ENCODE measurements at regions not wholly inside any gene's neighbourhood (a gene's known extent, or its start where the extent isn't known, plus 50 kb on each side); places are given as distances from the start of the nearest gene placed in this dataset.
"Not testable (repeated sequence)": the region's sequence is repeated elsewhere in the genome, so short reads cannot be mapped to it uniquely, and the experiment has no call there.

- TF ChIP-seq ZBTB40 (IDR thresholded peaks at IDR 0.05) = no peak
- TF ChIP-seq ZBTB40 (CRISPR knock-in tag; IDR thresholded peaks at IDR 0.05) = no peak
Measured at GRCh38 chr7:33796538-33796937, 108.8 kb upstream of the BMPER start (continued).

- H3K36me3 ChIP-seq (replicated peaks in 1 of 2; ENCODE audit: control insufficient read depth in 1 of 2, insufficient read depth in 2 of 2, low read length in 2 of 2); DNase-seq (ENCODE audit: low spot score); H3K9ac ChIP-seq (ENCODE audit: insufficient read depth, low read depth, low read length); in situ Hi-C loops (cut with HindIII; ENCODE audit: extremely low pct_ligation_motif_present, low pct_unique_long_range_greater_than_20kb); H3K79me2 ChIP-seq (ENCODE audit: insufficient read depth, low read length); BruUV-seq (replicated peaks); H3K4me2 ChIP-seq (ENCODE audit: low read depth, low read length); CTCF ChIA-PET (ENCODE audit: low intra/inter-chr PET ratio, low total read pairs); H3K9me3 ChIP-seq (ENCODE audit: low read length); ATAC-seq; H4K20me1 ChIP-seq (ENCODE audit: insufficient read depth, low read length); POLR2A ChIA-PET; FAIRE-seq; H3K4me3 ChIP-seq (replicated peaks in 1 of 3; ENCODE audit: insufficient read depth in 1 of 3, low read depth in 2 of 3, low read length in 3 of 3); H3K27ac ChIP-seq (ENCODE audit: extremely low read length, insufficient read depth, low read length); H3K27me3 ChIP-seq (ENCODE audit: control insufficient read depth in 1 of 2, insufficient read depth in 2 of 2, low read length in 2 of 2); intact Hi-C loops (cut with micrococcal nuclease; ENCODE audit: unreplicated experiment); H3K4me1 ChIP-seq (ENCODE audit: insufficient read depth, low read length); H2AFZ ChIP-seq (ENCODE audit: low read length): not testable (repeated sequence)
- TF ChIP-seq MAFK (conservative IDR thresholded peaks at IDR 0.05 in 1 of 2, IDR thresholded peaks at IDR 0.05 in 1 of 2; ENCODE audit: low read length in 2 of 2) (peak; percentile 1 to 48; a peak in 2 of 4 replicates), MAFF (IDR thresholded peaks at IDR 0.05; ENCODE audit: low read depth, low read length) (0 out of 2 replicates have a peak, but pooled peaks have one; percentile 31)
- WGBS (ENCODE audit: low lambda C conversion rate) = 57% methylated on average over 6 of the region's 6 CpGs
Measured at GRCh38 chr7:33797512-33797911, 107.8 kb upstream of the BMPER start.

Measured in HepG2 (cell line).